ENCODE measurements at regions not wholly inside any gene's neighbourhood (a gene's known extent, or its start where the extent isn't known, plus 50 kb on each side); places are given as distances from the start of the nearest gene placed in this dataset.

DNA sequence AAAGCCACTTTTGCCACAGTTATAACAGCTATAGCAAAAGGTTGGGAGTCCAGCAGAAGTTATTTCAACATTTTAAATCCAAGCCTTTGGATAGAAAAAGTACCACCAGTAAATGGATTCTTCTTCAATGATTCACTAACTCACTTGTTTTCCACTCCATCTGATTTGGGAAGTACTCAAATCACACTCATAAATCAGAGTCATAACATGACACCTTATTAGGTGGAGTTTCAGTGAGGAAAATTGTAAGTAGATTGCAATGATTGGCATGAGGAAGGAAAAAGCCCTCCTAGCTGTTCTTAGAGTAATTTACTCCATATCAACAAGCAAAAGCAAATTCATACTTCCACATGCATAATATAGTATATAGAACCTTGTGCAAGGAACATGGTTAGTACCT lies 132.9 kb downstream of the NR4A2 start:
- DNase-seq (no peak), ATAC-seq (ENCODE audit: low FRiP score in 2 of 2) (no peak)
- Histone ChIP-seq H3K4me3 (no peak overlapping the region), H3K27me3 (no peaks in the 10 kb centered on the region), H3K4me1 (no peaks in the 10 kb centered on the region), H3K9me3 (no peaks in the 10 kb centered on the region), H3K36me3 (no peaks in the 10 kb centered on the region), H3K27ac (no peak overlapping the region)
- TF ChIP-seq, protein P1, sequence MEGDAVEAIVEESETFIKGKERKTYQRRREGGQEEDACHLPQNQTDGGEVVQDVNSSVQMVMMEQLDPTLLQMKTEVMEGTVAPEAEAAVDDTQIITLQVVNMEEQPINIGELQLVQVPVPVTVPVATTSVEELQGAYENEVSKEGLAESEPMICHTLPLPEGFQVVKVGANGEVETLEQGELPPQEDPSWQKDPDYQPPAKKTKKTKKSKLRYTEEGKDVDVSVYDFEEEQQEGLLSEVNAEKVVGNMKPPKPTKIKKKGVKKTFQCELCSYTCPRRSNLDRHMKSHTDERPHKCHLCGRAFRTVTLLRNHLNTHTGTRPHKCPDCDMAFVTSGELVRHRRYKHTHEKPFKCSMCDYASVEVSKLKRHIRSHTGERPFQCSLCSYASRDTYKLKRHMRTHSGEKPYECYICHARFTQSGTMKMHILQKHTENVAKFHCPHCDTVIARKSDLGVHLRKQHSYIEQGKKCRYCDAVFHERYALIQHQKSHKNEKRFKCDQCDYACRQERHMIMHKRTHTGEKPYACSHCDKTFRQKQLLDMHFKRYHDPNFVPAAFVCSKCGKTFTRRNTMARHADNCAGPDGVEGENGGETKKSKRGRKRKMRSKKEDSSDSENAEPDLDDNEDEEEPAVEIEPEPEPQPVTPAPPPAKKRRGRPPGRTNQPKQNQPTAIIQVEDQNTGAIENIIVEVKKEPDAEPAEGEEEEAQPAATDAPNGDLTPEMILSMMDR (IDR thresholded peaks at IDR 0.05), result no peak
- no peak for TF ChIP-seq EP300 (IDR thresholded peaks at IDR 0.05)
- no peak for TF ChIP-seq POLR2A (IDR thresholded peaks at IDR 0.05)
- no peak for TF ChIP-seq POLR2AphosphoS5 (IDR thresholded peaks at IDR 0.05)

DNA sequence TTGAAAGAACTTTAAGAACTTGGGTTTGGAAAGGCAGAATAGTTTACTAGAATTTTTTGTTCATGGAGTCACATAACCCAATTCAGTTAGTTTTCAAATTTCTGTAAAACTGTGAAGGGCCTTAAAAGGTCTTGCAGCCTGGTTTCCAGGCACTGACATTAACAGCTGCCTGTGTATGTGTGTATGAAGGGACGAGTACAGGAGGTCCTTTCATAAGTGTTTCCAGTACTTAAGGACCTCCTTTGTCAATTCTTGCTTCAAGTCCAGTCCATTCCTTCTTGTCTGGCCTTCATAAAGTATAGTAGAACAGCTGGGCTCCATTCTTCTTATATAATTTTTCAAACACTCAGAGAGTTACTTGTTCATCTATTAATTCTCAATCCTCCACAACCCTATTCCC lies 136.5 kb downstream of the NR4A2 start:
- Histone ChIP-seq H3K27me3 (no peaks in the 10 kb centered on the region), H3K4me3 (no peak overlapping the region), H3K9me3 (no peaks in the 10 kb centered on the region), H3K36me3 (no peaks in the 10 kb centered on the region), H3K4me1 (no peaks in the 10 kb centered on the region), H3K27ac (no peak overlapping the region)
- TF ChIP-seq, protein P1 (IDR thresholded peaks at IDR 0.05), result no peak
- TF ChIP-seq EP300 (IDR thresholded peaks at IDR 0.05) (no peak), POLR2AphosphoS5 (IDR thresholded peaks at IDR 0.05) (no peak), POLR2A (IDR thresholded peaks at IDR 0.05) (no peak)
- 50 to 67% methylated on average over 1 of the region's 1 CpG for WGBS, 2 donors
- ATAC-seq (ENCODE audit: low FRiP score in 2 of 2), result no peak
- no peak for DNase-seq

DNA sequence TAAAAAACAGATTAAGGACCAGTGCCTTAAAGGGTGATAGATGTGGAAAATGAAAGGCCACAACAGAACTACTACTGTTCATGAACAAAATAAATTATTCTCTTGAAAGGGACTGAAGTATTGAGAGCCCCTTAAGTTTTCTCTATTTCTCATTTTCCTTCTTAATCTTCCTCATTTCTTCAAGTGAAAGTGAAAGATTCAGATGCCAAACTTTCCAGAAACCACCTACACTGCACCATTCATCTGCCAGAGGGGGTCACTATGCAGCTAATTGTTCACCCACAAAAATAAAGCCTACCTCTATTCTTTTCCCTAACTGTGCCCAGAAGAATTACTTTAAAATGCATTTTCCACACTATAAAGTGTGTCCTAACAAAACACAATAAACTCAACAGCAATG lies 140.1 kb downstream of the NR4A2 start:
- no peak for DNase-seq
- H3K27ac ChIP-seq, result no peak overlapping the region
- no peak for ATAC-seq (ENCODE audit: low FRiP score in 2 of 2)
- H3K4me1 ChIP-seq, result no peaks in the 10 kb centered on the region
- no peak for TF ChIP-seq POLR2A (IDR thresholded peaks at IDR 0.05)
- no peak for TF ChIP-seq POLR2AphosphoS5 (IDR thresholded peaks at IDR 0.05)
- TF ChIP-seq, protein P1 (IDR thresholded peaks at IDR 0.05), result peak in 1 of 6 experiments; percentile 6
- no peaks in the 10 kb centered on the region for H3K9me3 ChIP-seq
- H3K4me3 ChIP-seq, result no peak overlapping the region
- no peaks in the 10 kb centered on the region for H3K27me3 ChIP-seq
- H3K36me3 ChIP-seq, result no peaks in the 10 kb centered on the region

- TF ChIP-seq POLR2A (IDR thresholded peaks at IDR 0.05) (no peak), EP300 (IDR thresholded peaks at IDR 0.05) (no peak), POLR2AphosphoS5 (IDR thresholded peaks at IDR 0.05) (no peak)
- TF ChIP-seq, protein P1 (IDR thresholded peaks at IDR 0.05), result no peak
- Histone ChIP-seq H3K4me1 (no peaks in the 10 kb centered on the region), H3K27ac (no peak overlapping the region), H3K36me3 (no peaks in the 10 kb centered on the region), H3K27me3 (no peaks in the 10 kb centered on the region), H3K9me3 (no peaks in the 10 kb centered on the region), H3K4me3 (no peak overlapping the region)
- DNase-seq, result no peak
- no peak for ATAC-seq (ENCODE audit: low FRiP score in 2 of 2)
- WGBS, 2 donors, result 25 to 33% methylated on average over 2 of the region's 2 CpGs
These were observed 141.0 kb downstream of the NR4A2 start for GRCh38 chr2:156191527-156191926.

DNA sequence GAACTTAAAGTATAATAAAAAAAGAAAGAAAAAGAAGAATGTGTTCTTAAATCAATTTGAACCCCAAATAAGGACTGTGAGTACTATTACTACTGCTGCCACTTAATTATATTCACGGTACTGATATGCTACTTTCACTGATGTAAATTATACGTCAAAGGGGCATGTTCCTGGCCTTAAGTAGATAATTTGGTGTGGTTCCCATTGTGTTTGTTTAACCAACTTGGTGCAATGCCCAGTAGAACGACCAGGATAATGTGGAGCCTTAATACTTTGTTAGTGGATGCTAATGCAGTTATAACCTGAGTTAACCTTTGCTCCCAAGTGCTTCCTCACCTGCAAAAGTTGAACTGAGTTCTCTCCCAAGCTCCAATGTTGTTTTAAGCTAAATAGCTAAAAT lies 142.0 kb downstream of the NR4A2 start:
- no peak overlapping the region for H3K4me3 ChIP-seq
- 48 to 52% methylated on average over 3 of the region's 3 CpGs for WGBS, 2 donors
- no peak for ATAC-seq (ENCODE audit: low FRiP score in 2 of 2)
- no peak for DNase-seq
- TF ChIP-seq POLR2A (IDR thresholded peaks at IDR 0.05), result no peak
- no peak for TF ChIP-seq POLR2AphosphoS5 (IDR thresholded peaks at IDR 0.05)
- TF ChIP-seq, protein P1 (IDR thresholded peaks at IDR 0.05), result no peak
- TF ChIP-seq EP300 (IDR thresholded peaks at IDR 0.05), result no peak
- H3K27me3 ChIP-seq, result no peaks in the 10 kb centered on the region
- no peak overlapping the region for H3K27ac ChIP-seq
- H3K9me3 ChIP-seq, result no peaks in the 10 kb centered on the region
- H3K4me1 ChIP-seq, result no peaks in the 10 kb centered on the region
- no peaks in the 10 kb centered on the region for H3K36me3 ChIP-seq
